NT2/D1 (cell line): ENCODE measurements at regions not wholly inside any gene's neighbourhood (a gene's known extent, or its start where the extent isn't known, plus 50 kb on each side); places are given as distances from the start of the nearest gene placed in this dataset.

Source experiments
- DNase-seq: peaks from one replicate; pipeline ENCODE4 v3.0.0-alpha.2; 2011; ENCODE audit warnings: low read depth, low spot score
- H3K27me3 ChIP-seq: 2 replicates; pipeline ENCODE4 v1.6.0; 2011; ENCODE audit warnings: mild to moderate bottlenecking; ENCODE audit not compliant: insufficient read length, insufficient read depth
- H3K36me3 ChIP-seq: 2 replicates; pipeline ENCODE4 v1.6.1; 2011; ENCODE audit warnings: mild to moderate bottlenecking, low read length, mixed read lengths; ENCODE audit not compliant: insufficient read depth, insufficient read length
- H3K4me1 ChIP-seq: 2 replicates; pipeline ENCODE4 v1.5.1; 2011; ENCODE audit not compliant: insufficient read depth, insufficient read length
- H3K4me3 ChIP-seq: 2 replicates; pipeline ENCODE4 v1.5.1; 2011; ENCODE audit warnings: low read depth; ENCODE audit not compliant: insufficient read length
- H3K9ac ChIP-seq: 2 replicates; pipeline ENCODE4 v1.6.0; 2011; ENCODE audit warnings: low read depth; ENCODE audit not compliant: insufficient read length
- H3K9me3 ChIP-seq: 2 replicates; pipeline ENCODE4 v1.5.1; 2011; ENCODE audit warnings: mild to moderate bottlenecking, low read length; ENCODE audit not compliant: insufficient read depth
- SUZ12 ChIP-seq: IDR thresholded peaks from 2 replicates; pipeline ENCODE4 v1.6.1; 2011; ENCODE audit not compliant: insufficient read length, insufficient read depth; ENCODE audit errors: extremely low read depth
- YY1 ChIP-seq: IDR thresholded peaks from 2 replicates; pipeline ENCODE4 v1.6.1; 2011; ENCODE audit not compliant: insufficient read length, insufficient read depth
- ZNF274 ChIP-seq: IDR thresholded peaks from 2 replicates; pipeline ENCODE4 v1.6.1; 2011; ENCODE audit warnings: mild to moderate bottlenecking, low read depth, low read length

- Histone ChIP-seq H3K36me3 (no peaks in the 10 kb centered on the region), H3K9me3 (peaks cover 6% of the 10 kb centered on the region; the same call in 1 of the 2 replicates), H3K4me3 (no peak overlapping the region), H3K4me1 (no peaks in the 10 kb centered on the region), H3K27me3 (no peaks in the 10 kb centered on the region), H3K9ac (no peak overlapping the region)
- no peak for DNase-seq
- TF ChIP-seq YY1 (no peak), ZNF274 (no peak), SUZ12 (no peak)
Observed at GRCh38 chr1:90574692-90575370, 142.3 kb downstream of the BARHL2 start.

GRCh38 chr1:90573736-90574135 lies 143.4 kb downstream of the BARHL2 start:
- no peaks in the 10 kb centered on the region for H3K27me3 ChIP-seq
- H3K4me3 ChIP-seq: no peak overlapping the region
- DNase-seq: no peak
- no peak overlapping the region for H3K9ac ChIP-seq
- no peaks in the 10 kb centered on the region for H3K4me1 ChIP-seq
- TF ChIP-seq ZNF274 (no peak), SUZ12 (no peak), YY1 (no peak)
- no peaks in the 10 kb centered on the region for H3K36me3 ChIP-seq
- peaks cover 6% of the 10 kb centered on the region; the same call in 1 of the 2 replicates for H3K9me3 ChIP-seq

GRCh38 chr1:90572446-90572845 lies 144.7 kb downstream of the BARHL2 start:
- Histone ChIP-seq H3K4me3 (no peak overlapping the region), H3K36me3 (no peaks in the 10 kb centered on the region), H3K4me1 (no peaks in the 10 kb centered on the region), H3K9me3 (peaks cover 6% of the 10 kb centered on the region; the same call in 1 of the 2 replicates), H3K27me3 (no peaks in the 10 kb centered on the region), H3K9ac (no peak overlapping the region)
- DNase-seq: no peak
- TF ChIP-seq ZNF274 (no peak), YY1 (no peak), SUZ12 (no peak)

- TF ChIP-seq SUZ12 (no peak), ZNF274 (no peak), YY1 (no peak)
- H3K4me1 ChIP-seq: no peaks in the 10 kb centered on the region
- no peaks in the 10 kb centered on the region for H3K36me3 ChIP-seq
- H3K27me3 ChIP-seq: no peaks in the 10 kb centered on the region
- DNase-seq: no peak
- H3K9ac ChIP-seq: no peak overlapping the region
- no peak overlapping the region for H3K4me3 ChIP-seq
- no peaks in the 10 kb centered on the region for H3K9me3 ChIP-seq
Observed at GRCh38 chr1:90568436-90568835, 148.7 kb downstream of the BARHL2 start.

- no peaks in the 10 kb centered on the region for H3K9me3 ChIP-seq
- H3K27me3 ChIP-seq: no peaks in the 10 kb centered on the region
- no peak overlapping the region for H3K9ac ChIP-seq
- H3K4me3 ChIP-seq: no peak overlapping the region
- DNase-seq: no peak
- peaks cover 3% of the 10 kb centered on the region for H3K4me1 ChIP-seq
- TF ChIP-seq SUZ12: no peak
- TF ChIP-seq ZNF274: no peak
- no peak for TF ChIP-seq YY1
- H3K36me3 ChIP-seq: no peaks in the 10 kb centered on the region
Observed at GRCh38 chr1:90564164-90564563, 152.9 kb downstream of the BARHL2 start.

GRCh38 chr1:90562892-90563291 lies 154.2 kb downstream of the BARHL2 start:
- Histone ChIP-seq H3K27me3 (no peaks in the 10 kb centered on the region), H3K36me3 (no peaks in the 10 kb centered on the region), H3K9me3 (no peaks in the 10 kb centered on the region), H3K4me1 (peaks cover 3% of the 10 kb centered on the region), H3K9ac (no peak overlapping the region), H3K4me3 (no peak overlapping the region)
- no peak for DNase-seq
- TF ChIP-seq ZNF274: no peak
- no peak for TF ChIP-seq SUZ12
- no peak for TF ChIP-seq YY1

- peaks cover 3% of the 10 kb centered on the region for H3K4me1 ChIP-seq
- no peaks in the 10 kb centered on the region for H3K9me3 ChIP-seq
- no peak overlapping the region for H3K9ac ChIP-seq
- no peaks in the 10 kb centered on the region for H3K27me3 ChIP-seq
- TF ChIP-seq SUZ12: no peak
- no peak for TF ChIP-seq ZNF274
- TF ChIP-seq YY1: no peak
- DNase-seq: peak; percentile 80
- no peak overlapping the region for H3K4me3 ChIP-seq
- no peaks in the 10 kb centered on the region for H3K36me3 ChIP-seq
Observed at GRCh38 chr1:90561911-90562310, 155.2 kb downstream of the BARHL2 start.
